Psoas muscle (tissue), 7 donors: ENCODE measurements at regions not wholly inside any gene's neighbourhood (a gene's known extent, or its start where the extent isn't known, plus 50 kb on each side); places are given as distances from the start of the nearest gene placed in this dataset.
A peak's percentile ranks its signal among the peaks of the same experiment; 100 is the strongest.

Experiments used
- ATAC-seq, 4 donors: fragments of 200-7000 bp; cut with Tn5 transposase; one replicate each; pipeline ENCODE4 v1.9.1; 2020; ENCODE audit warnings: moderate library complexity in 3 of 4, mild to moderate bottlenecking in 2 of 4
- DNase-seq, 2 donors: peaks; one replicate each; pipeline ENCODE4 v3.0.0-alpha.2; 2020
- H3K27ac ChIP-seq: fragments of 200-600 bp; one replicate; pipeline ENCODE4 v1.8.0; 2022
- H3K27me3 ChIP-seq, 3 donors: fragments of 200-600 bp in 1 of 3; one replicate each; pipeline versions ENCODE4 v1.6.1 to v1.8.0; 2013 to 2022; ENCODE audit warnings: low read length in 2 of 3, mild to moderate bottlenecking in 2 of 3, moderate library complexity in 1 of 3; ENCODE audit not compliant: insufficient read depth in 3 of 3
- H3K36me3 ChIP-seq, 2 donors: fragments of 200-600 bp in 1 of 2; one replicate each; pipeline versions ENCODE4 v1.6.1 to v1.8.0; 2013 to 2022; ENCODE audit warnings: low read depth in 1 of 2, mild to moderate bottlenecking in 1 of 2, moderate library complexity in 1 of 2; ENCODE audit not compliant: insufficient read depth in 1 of 2
- H3K4me1 ChIP-seq: fragments of 200-600 bp; one replicate; pipeline ENCODE4 v1.8.0; 2022
- H3K4me3 ChIP-seq: fragments of 200-600 bp; one replicate; pipeline ENCODE4 v1.8.0; 2022; ENCODE audit warnings: mild to moderate bottlenecking
- H3K9me3 ChIP-seq: fragments of 200-600 bp; one replicate; pipeline ENCODE4 v1.8.0; 2022
- CTCF ChIP-seq: fragments of 200-600 bp; IDR thresholded peaks from one replicate; pipeline ENCODE4 v1.8.0; 2022; ENCODE audit warnings: antibody characterized with exemption
- WGBS, 3 donors: extraction: QIAGEN DNeasy Blood & Tissue Kit; methylation state at CpG; one replicate each; pipeline versions ENCODE4 v1.1.6 to v1.1.7; 2013; 5-methylcytosine and 5-hydroxymethylcytosine counted together
- intact Hi-C, 2 donors: fragments of 100-400 bp; cut with DNase I; formaldehyde crosslinking; loops; one replicate each; pipeline versions ENCODE4 v1.11.0 to v1.14.2; 2022
- donor health status: healthy with polysubstance abuse.
- donor health status: DM: no; HTN: no; CAD: no; lungs with moderate emphysema.
- donor health status: Bipolar disorder and iron deficiency.
- donor health status: healthy.
- donor health status: DM: yes; HTN: yes; CAD: no.
- donor health status: DM: no; HTN: no; CAD: no.
- donor health status: DM: yes; HTN: yes; CAD: no.

DNA sequence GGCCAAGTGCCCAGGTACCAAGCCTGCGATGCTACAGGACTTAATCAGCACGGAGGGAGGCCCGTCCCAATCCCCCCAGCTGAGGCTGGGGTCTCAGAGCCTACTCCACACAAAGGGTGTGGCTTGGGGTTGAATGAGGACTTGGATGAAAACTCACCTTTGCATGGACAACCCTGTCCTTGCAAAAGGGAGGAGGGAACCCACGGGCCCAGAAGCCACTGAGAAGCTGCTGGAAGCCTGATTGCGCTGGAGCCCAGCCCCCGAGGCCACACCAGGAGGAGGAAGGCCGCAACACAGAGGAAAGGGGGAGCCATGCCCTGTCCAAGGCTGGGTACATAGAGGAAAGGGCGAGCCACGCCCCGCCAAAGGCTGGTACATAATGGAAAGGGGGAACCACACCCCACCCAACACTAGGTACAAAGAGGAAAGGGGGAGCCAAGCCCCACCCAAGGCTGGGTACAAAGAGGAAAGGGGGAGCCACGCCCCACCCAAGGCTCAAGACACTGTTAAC lies 158.8 kb downstream of the DLL1 start:
- 89 to 95% (median 93%) methylated on average over 11 of the region's 11 CpGs for WGBS, 3 donors
- Histone ChIP-seq H3K4me3 (no peak overlapping the region), H3K36me3 (no peaks in the 10 kb centered on the region), H3K27ac (no peak overlapping the region), H3K9me3 (no peaks in the 10 kb centered on the region), H3K27me3 (no peaks in the 10 kb centered on the region), H3K4me1 (peaks cover 15% of the 10 kb centered on the region)
- DNase-seq (no peak), ATAC-seq (no peak)
- intact Hi-C loops, result no loop called here
- TF ChIP-seq CTCF, result no peak

- intact Hi-C loops, result no loop called here
- Histone ChIP-seq H3K27me3 (no peaks in the 10 kb centered on the region), H3K27ac (no peak overlapping the region), H3K4me1 (peaks cover 17% of the 10 kb centered on the region), H3K4me3 (no peak overlapping the region), H3K36me3 (no peaks in the 10 kb centered on the region), H3K9me3 (no peaks in the 10 kb centered on the region)
- ATAC-seq, result no peak
- DNase-seq, result no peak
- WGBS, 3 donors, result 83 to 89% (median 86%) methylated on average over 11 of the region's 11 CpGs
- no peak for TF ChIP-seq CTCF
These were observed 159.5 kb downstream of the DLL1 start for GRCh38 chr6:170131351-170131750.

- WGBS, 3 donors, result 73 to 86% (median 76%) methylated on average over 9 of the region's 9 CpGs
- H3K27ac ChIP-seq, result peak overlapping the region; percentile 68
- intact Hi-C loops, result no loop called here
- no peaks in the 10 kb centered on the region for H3K36me3 ChIP-seq
- DNase-seq (no peak), ATAC-seq (no peak)
- TF ChIP-seq CTCF, result no peak
- H3K4me3 ChIP-seq, result no peak overlapping the region
- H3K9me3 ChIP-seq, result no peaks in the 10 kb centered on the region
- peaks cover 22% of the 10 kb centered on the region for H3K4me1 ChIP-seq
- no peaks in the 10 kb centered on the region for H3K27me3 ChIP-seq
These were observed 160.1 kb downstream of the DLL1 start for GRCh38 chr6:170130771-170131241.

- 28 to 53% (median 39%) methylated on average over 15 of the region's 15 CpGs for WGBS, 3 donors
- Histone ChIP-seq H3K9me3 (no peaks in the 10 kb centered on the region), H3K4me3 (no peak overlapping the region), H3K36me3 (no peaks in the 10 kb centered on the region), H3K27ac (peak overlapping the region; percentile 68), H3K27me3 (no peaks in the 10 kb centered on the region), H3K4me1 (peaks cover 25% of the 10 kb centered on the region)
- ATAC-seq, result peak; percentile 66 to 83 (median 70)
- DNase-seq, result peak; percentile 50 to 77
- intact Hi-C loops, result no loop called here
- TF ChIP-seq CTCF, result no peak
These were observed 160.7 kb downstream of the DLL1 start for GRCh38 chr6:170130201-170130621.

DNA sequence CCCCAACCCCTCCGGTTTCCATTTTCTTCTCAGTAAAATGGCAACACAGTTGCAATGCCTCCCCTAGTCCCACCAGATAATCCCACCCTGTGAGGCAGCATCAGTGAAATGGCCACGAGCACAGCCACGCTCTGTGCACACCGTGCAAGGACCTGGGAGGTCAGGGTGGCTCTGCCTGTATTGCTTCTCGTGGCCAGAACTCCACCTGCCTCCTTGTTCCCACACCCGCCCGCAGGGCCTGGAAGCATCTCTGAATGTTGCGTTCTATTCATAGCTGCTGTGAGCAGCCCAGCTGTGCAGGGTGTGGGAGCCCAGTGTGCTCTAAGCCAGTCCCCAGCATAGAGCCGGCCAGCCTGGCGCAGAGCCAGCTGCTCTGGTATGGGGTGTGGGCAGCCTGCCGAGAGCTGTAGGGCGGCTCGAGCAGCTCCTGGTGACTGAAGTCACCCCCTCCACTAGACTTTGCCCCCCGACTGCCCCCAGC lies 161.1 kb downstream of the DLL1 start:
- intact Hi-C loops, result loop anchor here in 1 of 2 donors (5.0 kb wide), 1 partner anchor 82 kb away; no protein-coding TSS in a partner anchor

More for the DNA sequence above, 161.1 kb downstream of the DLL1 start:
- no peak for TF ChIP-seq CTCF
- ATAC-seq, result peak; percentile 82 to 91 (median 86)
- peak overlapping the region; percentile 68 for H3K27ac ChIP-seq
- peaks cover 25% of the 10 kb centered on the region for H3K4me1 ChIP-seq
- H3K9me3 ChIP-seq, result no peaks in the 10 kb centered on the region
- WGBS, 3 donors, result 12 to 19% (median 18%) methylated on average over 14 of the region's 14 CpGs
- no peak overlapping the region for H3K4me3 ChIP-seq
- DNase-seq, result peak; percentile 65 to 89
- H3K36me3 ChIP-seq, result no peaks in the 10 kb centered on the region
- no peaks in the 10 kb centered on the region for H3K27me3 ChIP-seq
